ENCODE measurements at regions not wholly inside any gene's neighbourhood (a gene's known extent, or its start where the extent isn't known, plus 50 kb on each side); places are given as distances from the start of the nearest gene placed in this dataset.

- Histone ChIP-seq H3K36me3 (ENCODE audit: insufficient read depth, low read length) (no peaks in the 10 kb centered on the region), H3K27me3 (ENCODE audit: insufficient read depth, low read length) (no peaks in the 10 kb centered on the region), H4K20me1 (ENCODE audit: insufficient read depth, low read length) (no peaks in the 10 kb centered on the region), H3K27ac (ENCODE audit: low read depth, low read length) (no peak overlapping the region), H3K9me3 (ENCODE audit: low read depth, low read length) (no peaks in the 10 kb centered on the region), H3K4me2 (ENCODE audit: insufficient read depth, low read length) (no peak overlapping the region), H3K4me1 (ENCODE audit: insufficient read depth, low read length) (no peaks in the 10 kb centered on the region), H2AFZ (ENCODE audit: low read length) (no peak overlapping the region), H3K4me3 (ENCODE audit: insufficient read depth, low read length) (no peak overlapping the region), H3K79me2 (ENCODE audit: insufficient read depth, low read length) (no peaks in the 10 kb centered on the region)
- TF ChIP-seq CTCF (IDR thresholded peaks at IDR 0.05; ENCODE audit: extremely low read depth, low read depth, low read length), result no peak
- peak; percentile 26 for DNase-seq (ENCODE audit: insufficient read length, low spot score, missing footprints)
These were observed 113.6 kb downstream of the KCNE4 start for GRCh38 chr2:223165423-223166214.

- H3K4me3 ChIP-seq (ENCODE audit: insufficient read depth, low read length), result no peak overlapping the region
- H3K79me2 ChIP-seq (ENCODE audit: insufficient read depth, low read length), result no peaks in the 10 kb centered on the region
- H3K36me3 ChIP-seq (ENCODE audit: insufficient read depth, low read length), result no peaks in the 10 kb centered on the region
- no peak overlapping the region for H2AFZ ChIP-seq (ENCODE audit: low read length)
- H3K27ac ChIP-seq (ENCODE audit: low read depth, low read length), result no peak overlapping the region
- H3K4me1 ChIP-seq (ENCODE audit: insufficient read depth, low read length), result no peaks in the 10 kb centered on the region
- no peaks in the 10 kb centered on the region for H4K20me1 ChIP-seq (ENCODE audit: insufficient read depth, low read length)
- H3K9me3 ChIP-seq (ENCODE audit: low read depth, low read length), result no peaks in the 10 kb centered on the region
- TF ChIP-seq CTCF (IDR thresholded peaks at IDR 0.05; ENCODE audit: extremely low read depth, low read depth, low read length), result no peak
- no peak overlapping the region for H3K4me2 ChIP-seq (ENCODE audit: insufficient read depth, low read length)
- no peak for DNase-seq (ENCODE audit: insufficient read length, low spot score, missing footprints)
- no peaks in the 10 kb centered on the region for H3K27me3 ChIP-seq (ENCODE audit: insufficient read depth, low read length)
These were observed 114.2 kb downstream of the KCNE4 start for GRCh38 chr2:223166215-223166493.

- Histone ChIP-seq H3K36me3 (ENCODE audit: insufficient read depth, low read length) (no peaks in the 10 kb centered on the region), H3K4me1 (ENCODE audit: insufficient read depth, low read length) (no peaks in the 10 kb centered on the region), H4K20me1 (ENCODE audit: insufficient read depth, low read length) (no peaks in the 10 kb centered on the region), H3K79me2 (ENCODE audit: insufficient read depth, low read length) (no peaks in the 10 kb centered on the region), H3K4me3 (ENCODE audit: insufficient read depth, low read length) (no peak overlapping the region), H3K4me2 (ENCODE audit: insufficient read depth, low read length) (no peak overlapping the region), H2AFZ (ENCODE audit: low read length) (no peak overlapping the region), H3K27me3 (ENCODE audit: insufficient read depth, low read length) (no peaks in the 10 kb centered on the region), H3K9me3 (ENCODE audit: low read depth, low read length) (no peaks in the 10 kb centered on the region), H3K27ac (ENCODE audit: low read depth, low read length) (no peak overlapping the region)
- TF ChIP-seq CTCF (IDR thresholded peaks at IDR 0.05; ENCODE audit: extremely low read depth, low read depth, low read length), result no peak
- no peak for DNase-seq (ENCODE audit: insufficient read length, low spot score, missing footprints)
These were observed 115.1 kb downstream of the KCNE4 start for GRCh38 chr2:223166983-223167650.

GRCh38 chr2:223169830-223170605, 118.0 kb downstream of the KCNE4 start:
- no peak overlapping the region for H3K27ac ChIP-seq (ENCODE audit: low read depth, low read length)
- H3K36me3 ChIP-seq (ENCODE audit: insufficient read depth, low read length), result no peaks in the 10 kb centered on the region
- no peak overlapping the region for H3K4me3 ChIP-seq (ENCODE audit: insufficient read depth, low read length)
- peak; percentile 53 for DNase-seq (ENCODE audit: insufficient read length, low spot score, missing footprints)
- no peak overlapping the region for H2AFZ ChIP-seq (ENCODE audit: low read length)
- no peak for TF ChIP-seq CTCF (IDR thresholded peaks at IDR 0.05; ENCODE audit: extremely low read depth, low read depth, low read length)
- no peaks in the 10 kb centered on the region for H3K4me1 ChIP-seq (ENCODE audit: insufficient read depth, low read length)
- H3K4me2 ChIP-seq (ENCODE audit: insufficient read depth, low read length), result no peak overlapping the region
- no peaks in the 10 kb centered on the region for H4K20me1 ChIP-seq (ENCODE audit: insufficient read depth, low read length)
- no peaks in the 10 kb centered on the region for H3K79me2 ChIP-seq (ENCODE audit: insufficient read depth, low read length)
- H3K9me3 ChIP-seq (ENCODE audit: low read depth, low read length), result no peaks in the 10 kb centered on the region
- H3K27me3 ChIP-seq (ENCODE audit: insufficient read depth, low read length), result peaks cover 3% of the 10 kb centered on the region
